Endometrium (tissue), 2 donors: ENCODE measurements at regions not wholly inside any gene's neighbourhood (a gene's known extent, or its start where the extent isn't known, plus 50 kb on each side); places are given as distances from the start of the nearest gene placed in this dataset.
A peak's percentile ranks its signal among the peaks of the same experiment; 100 is the strongest.
"Not testable (repeated sequence)": the region's sequence is repeated elsewhere in the genome, so short reads cannot be mapped to it uniquely, and the experiment has no call there.

Source experiments
- FAIRE-seq: peaks from 2 replicates; lab custom pipeline; 2012; peaks lifted over from hg19 to GRCh38; lab: Jason Lieb, UNC
- donor health status: control.
- donor health status: control.

- peak; percentile 92 for FAIRE-seq
Measured at GRCh38 chr11:16605894-16606783, 132.3 kb upstream of the C11orf58 start.

- no peak for FAIRE-seq
Measured at GRCh38 chr11:16605389-16605893, 133.0 kb upstream of the C11orf58 start.

GRCh38 chr11:16604794-16605388, 133.6 kb upstream of the C11orf58 start:
- no peak for FAIRE-seq

GRCh38 chr11:16603890-16604793, 134.3 kb upstream of the C11orf58 start:
- no peak for FAIRE-seq

- no peak for FAIRE-seq
Measured at GRCh38 chr11:16603245-16603644, 135.2 kb upstream of the C11orf58 start.

- FAIRE-seq, result no peak
Measured at GRCh38 chr11:16598906-16599305, 139.5 kb upstream of the C11orf58 start.

- no peak for FAIRE-seq
Measured at GRCh38 chr11:16598032-16598431, 140.4 kb upstream of the C11orf58 start.

- FAIRE-seq, result no peak
Measured at GRCh38 chr11:16596231-16596630, 142.2 kb upstream of the C11orf58 start.

GRCh38 chr11:16591157-16591556, 147.3 kb upstream of the C11orf58 start:
- FAIRE-seq, result no peak

GRCh38 chr11:16587670-16588069, 150.8 kb upstream of the C11orf58 start:
- FAIRE-seq, result no peak

GRCh38 chr11:16584569-16584968, 153.9 kb upstream of the C11orf58 start:
- no peak for FAIRE-seq

GRCh38 chr11:16581078-16581477, 157.4 kb upstream of the C11orf58 start:
- FAIRE-seq, result not testable (repeated sequence)

GRCh38 chr11:16577490-16577889, 161.0 kb upstream of the C11orf58 start:
- FAIRE-seq, result no peak

- not testable (repeated sequence) for FAIRE-seq
Measured at GRCh38 chr11:16574889-16575288, 163.6 kb upstream of the C11orf58 start.

GRCh38 chr11:16572945-16573344, 165.5 kb upstream of the C11orf58 start:
- FAIRE-seq, result no peak

- no peak for FAIRE-seq
Measured at GRCh38 chr11:16561150-16561549, 177.3 kb upstream of the C11orf58 start.

GRCh38 chr11:16558494-16558893, 180.0 kb upstream of the C11orf58 start:
- no peak for FAIRE-seq

- FAIRE-seq, result peak; percentile 29
Measured at GRCh38 chr11:16555956-16556355, 182.5 kb upstream of the C11orf58 start.

- FAIRE-seq, result no peak
Measured at GRCh38 chr11:16554361-16554760, 184.1 kb upstream of the C11orf58 start.

- no peak for FAIRE-seq
Measured at GRCh38 chr11:16547879-16548278, 190.6 kb upstream of the C11orf58 start.

- FAIRE-seq, result no peak
Measured at GRCh38 chr11:16543642-16544041, 187.3 kb upstream of the SOX6 start.

- FAIRE-seq, result no peak
Measured at GRCh38 chr11:16542353-16542752, 186.0 kb upstream of the SOX6 start.
